Endothelial cell of umbilical vein (primary cell): ENCODE measurements at regions not wholly inside any gene's neighbourhood (a gene's known extent, or its start where the extent isn't known, plus 50 kb on each side); places are given as distances from the start of the nearest gene placed in this dataset.

ENCODE experiments used
- BruUV-seq: library from RNA; stranded (reverse); fragments of 400-500 nt; replicated peaks from 2 replicates; lab custom pipeline; 2021; lab: Mats Ljungman, UMichigan
- CTCF ChIA-PET: fragments of 300-600, 350-600 bp; sonication (Branson Sonifier 250); formaldehyde crosslinking; loops from one replicate; lab custom pipeline; 2021; ENCODE audit warnings: antibody characterized with exemption, inconsistent platforms; lab: Charles Lee
- POLR2A ChIA-PET: fragments of 300-600, 350-600 bp; sonication (Branson Sonifier 250); formaldehyde crosslinking; loops from one replicate; lab custom pipeline; 2021; ENCODE audit warnings: antibody characterized with exemption, inconsistent platforms; lab: Charles Lee
- DNase-seq: peaks from one replicate; pipeline ENCODE4 v3.0.0-alpha.2; 2011; ENCODE audit warnings: low read depth, low spot score
- FAIRE-seq: peaks from 2 replicates; lab custom pipeline; 2011; peaks lifted over from hg19 to GRCh38; lab: Jason Lieb, UNC
- H2AFZ ChIP-seq: 2 replicates; pipeline ENCODE4 v1.6.0; 2012; ENCODE audit warnings: low read depth, low read length, control low read depth, inconsistent platforms
- H3K27ac ChIP-seq: 2 replicates; pipeline ENCODE4 v1.5.1; 2011; ENCODE audit warnings: low read depth, mild to moderate bottlenecking, control low read depth, low read length, moderate library complexity; ENCODE audit not compliant: insufficient read depth
- H3K27me3 ChIP-seq, 2 experiments: 2 replicates each; pipeline versions ENCODE4 v1.6.0 to v1.6.1; 2011; ENCODE audit warnings: low read length in 2 of 2, mixed read lengths in 1 of 2; ENCODE audit not compliant: control insufficient read depth in 2 of 2, insufficient read depth in 2 of 2
- H3K36me3 ChIP-seq, 2 experiments: 2 replicates in 1 of 2; 3 replicates in 1 of 2; pipeline ENCODE4 v1.5.1; 2011; ENCODE audit warnings: low read length in 2 of 2, mild to moderate bottlenecking in 1 of 2, moderate library complexity in 1 of 2; ENCODE audit not compliant: control insufficient read depth in 2 of 2, insufficient read depth in 2 of 2; ENCODE audit errors: extremely low read depth in 1 of 2
- H3K4me1 ChIP-seq: 3 replicates; pipeline ENCODE4 v1.5.1; 2011; ENCODE audit warnings: mild to moderate bottlenecking, low read length; ENCODE audit not compliant: control insufficient read depth, insufficient read depth; ENCODE audit errors: extremely low read depth
- H3K4me2 ChIP-seq: 2 replicates; pipeline ENCODE4 v1.6.1; 2011; ENCODE audit warnings: low read length, control low read depth, mixed read lengths; ENCODE audit not compliant: insufficient read depth
- H3K4me3 ChIP-seq, 3 experiments: fragments of 200-600 bp in 1 of 3; sonication (generic), shearing (Covaris generic) in 1 of 3; replicated peaks in 1 of 3; 2 replicates each; pipeline ENCODE4 v1.5.1; 2011 to 2016; ENCODE audit warnings: control low read depth in 3 of 3, low read length in 3 of 3, mild to moderate bottlenecking in 2 of 3, inconsistent platforms in 1 of 3, low read depth in 1 of 3, moderate library complexity in 1 of 3; ENCODE audit not compliant: insufficient read depth in 1 of 3
- H3K79me2 ChIP-seq: 2 replicates; pipeline ENCODE4 v1.6.0; 2012; ENCODE audit warnings: low read length, inconsistent platforms; ENCODE audit not compliant: control insufficient read depth, insufficient read depth
- H3K9ac ChIP-seq: replicated peaks from 2 replicates; pipeline ENCODE3; 2011; ENCODE audit warnings: low read length, control low read depth; ENCODE audit not compliant: insufficient read depth; ENCODE audit errors: extremely low read depth
- H3K9me1 ChIP-seq: replicated peaks from 3 replicates; pipeline ENCODE4 v1.6.0; 2011; ENCODE audit warnings: mild to moderate bottlenecking, low read length; ENCODE audit not compliant: control insufficient read depth, insufficient read depth; ENCODE audit errors: extremely low read depth
- H3K9me3 ChIP-seq: replicated peaks from 2 replicates; pipeline ENCODE4 v1.5.1; 2012; ENCODE audit warnings: low read length, inconsistent platforms; ENCODE audit not compliant: control insufficient read depth, insufficient read depth
- H4K20me1 ChIP-seq: replicated peaks from 2 replicates; pipeline ENCODE3; 2011; ENCODE audit warnings: mild to moderate bottlenecking, low read length; ENCODE audit not compliant: control insufficient read depth, insufficient read depth; ENCODE audit errors: extremely low read depth
- EZH2 ChIP-seq: IDR thresholded peaks from 2 replicates; pipeline ENCODE4 v1.6.1; 2012; ENCODE audit warnings: borderline replicate concordance, low read depth, mild to moderate bottlenecking, moderate library complexity, low read length, inconsistent platforms; ENCODE audit not compliant: severe bottlenecking
- FOS ChIP-seq: IDR thresholded peaks from 2 replicates; pipeline ENCODE4 v1.6.1; 2011; ENCODE audit warnings: mild to moderate bottlenecking, low read length, moderate library complexity, borderline replicate concordance; ENCODE audit not compliant: insufficient read depth
- GATA2 ChIP-seq: IDR thresholded peaks from 2 replicates; pipeline ENCODE4 v1.7.0; 2011; ENCODE audit warnings: low read depth, mild to moderate bottlenecking, moderate library complexity, mixed read lengths, low read length; ENCODE audit not compliant: insufficient read length, insufficient read depth
- JUN ChIP-seq: IDR thresholded peaks from 2 replicates; pipeline ENCODE4 v1.6.1; 2011; ENCODE audit warnings: borderline replicate concordance, low read depth; ENCODE audit not compliant: insufficient read length, insufficient read depth
- MYC ChIP-seq: IDR thresholded peaks from one replicate; pipeline ENCODE4 v1.6.1; 2011; ENCODE audit warnings: mild to moderate bottlenecking, low read depth, low read length
- POLR2A ChIP-seq: IDR thresholded peaks from 2 replicates; pipeline ENCODE4 v1.6.1; 2012; ENCODE audit warnings: low read depth, mild to moderate bottlenecking, control low read depth, low read length
- POLR2AphosphoS5 ChIP-seq: IDR thresholded peaks from 2 replicates; pipeline ENCODE4 v1.6.1; 2012; ENCODE audit warnings: low read depth, mild to moderate bottlenecking, control low read depth, low read length, moderate library complexity; ENCODE audit not compliant: insufficient read depth
- dilution Hi-C: fragments of 300-500 bp; cut with MboI; formaldehyde crosslinking; loops from one replicate; pipeline ENCODE4 v1.15.0; 2019; ENCODE audit warnings: low sequenced_read_pairs; ENCODE audit not compliant: extremely low pct_ligation_motif_present
- intact Hi-C: fragments of 100-400 bp; cut with micrococcal nuclease; formaldehyde crosslinking; loops from one replicate; pipeline ENCODE4 v1.10.0; 2022
- TF ChIP-seq, protein P1 (sequence below), 2 donors: IDR thresholded peaks; 1 replicate in 1 of 2; 2 replicates in 1 of 2; pipeline ENCODE4 v1.5.1; 2011; ENCODE audit warnings: low read length in 2 of 2, mild to moderate bottlenecking in 2 of 2, moderate library complexity in 2 of 2, control low read depth in 1 of 2, inconsistent platforms in 1 of 2, low read depth in 1 of 2; ENCODE audit not compliant: insufficient read depth in 1 of 2; ENCODE audit errors: extremely low read depth in 1 of 2
- TF ChIP-seq, protein P2 (sequence below): IDR thresholded peaks from 2 replicates; pipeline ENCODE4 v1.6.1; 2011; ENCODE audit not compliant: insufficient read depth, insufficient read length

DNA sequence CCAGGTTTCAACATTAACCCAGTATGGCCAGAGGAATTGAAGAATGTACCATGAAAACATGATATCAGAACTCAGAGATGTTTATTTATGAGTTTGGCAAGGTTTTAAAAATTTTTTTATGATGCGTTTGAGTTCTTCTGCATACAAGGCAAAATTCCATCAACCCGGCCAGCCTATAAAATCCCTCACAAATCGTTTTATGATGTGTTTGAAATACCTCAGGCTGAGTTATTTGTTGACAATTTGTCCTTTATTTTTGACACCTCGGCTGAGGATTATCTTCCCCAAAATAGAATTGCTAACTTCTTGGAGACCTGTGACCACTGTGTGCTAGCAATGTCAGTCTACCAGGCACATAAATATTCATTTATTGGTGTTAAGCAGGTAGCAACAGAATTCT is 91.9 kb upstream of the SLC24A3 start:
- Histone ChIP-seq H4K20me1 (no peaks in the 10 kb centered on the region), H3K9ac (no peak overlapping the region), H3K4me1 (no peaks in the 10 kb centered on the region), H3K9me1 (no peaks in the 10 kb centered on the region), H3K79me2 (no peaks in the 10 kb centered on the region), H3K27ac (no peak overlapping the region), H3K36me3 (no peaks in the 10 kb centered on the region), H3K27me3 (no peaks in the 10 kb centered on the region), H3K4me3 (no peak overlapping the region), H3K9me3 (peaks cover 3% of the 10 kb centered on the region), H3K4me2 (no peak overlapping the region), H2AFZ (no peak overlapping the region)
- intact Hi-C loops = no loop called here
- CTCF ChIA-PET = no interaction called here
- no TSS peak for BruUV-seq
- dilution Hi-C loops = no loop called here
- POLR2A ChIA-PET = no interaction called here
- no peak for FAIRE-seq
- TF ChIP-seq POLR2A (no peak), EZH2 (no peak), POLR2AphosphoS5 (no peak), JUN (no peak), FOS (no peak), MYC (no peak), GATA2 (no peak)
- TF ChIP-seq, protein P1, sequence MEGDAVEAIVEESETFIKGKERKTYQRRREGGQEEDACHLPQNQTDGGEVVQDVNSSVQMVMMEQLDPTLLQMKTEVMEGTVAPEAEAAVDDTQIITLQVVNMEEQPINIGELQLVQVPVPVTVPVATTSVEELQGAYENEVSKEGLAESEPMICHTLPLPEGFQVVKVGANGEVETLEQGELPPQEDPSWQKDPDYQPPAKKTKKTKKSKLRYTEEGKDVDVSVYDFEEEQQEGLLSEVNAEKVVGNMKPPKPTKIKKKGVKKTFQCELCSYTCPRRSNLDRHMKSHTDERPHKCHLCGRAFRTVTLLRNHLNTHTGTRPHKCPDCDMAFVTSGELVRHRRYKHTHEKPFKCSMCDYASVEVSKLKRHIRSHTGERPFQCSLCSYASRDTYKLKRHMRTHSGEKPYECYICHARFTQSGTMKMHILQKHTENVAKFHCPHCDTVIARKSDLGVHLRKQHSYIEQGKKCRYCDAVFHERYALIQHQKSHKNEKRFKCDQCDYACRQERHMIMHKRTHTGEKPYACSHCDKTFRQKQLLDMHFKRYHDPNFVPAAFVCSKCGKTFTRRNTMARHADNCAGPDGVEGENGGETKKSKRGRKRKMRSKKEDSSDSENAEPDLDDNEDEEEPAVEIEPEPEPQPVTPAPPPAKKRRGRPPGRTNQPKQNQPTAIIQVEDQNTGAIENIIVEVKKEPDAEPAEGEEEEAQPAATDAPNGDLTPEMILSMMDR (IDR thresholded peaks at IDR 0.05; ENCODE audit: extremely low read depth in 1 of 2, insufficient read depth in 1 of 2, low read depth in 1 of 2, low read length in 2 of 2) = no peak
- TF ChIP-seq, protein P2, sequence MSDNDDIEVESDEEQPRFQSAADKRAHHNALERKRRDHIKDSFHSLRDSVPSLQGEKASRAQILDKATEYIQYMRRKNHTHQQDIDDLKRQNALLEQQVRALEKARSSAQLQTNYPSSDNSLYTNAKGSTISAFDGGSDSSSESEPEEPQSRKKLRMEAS = no peak
- DNase-seq = no peak
